ENCODE measurements at regions not wholly inside any gene's neighbourhood (a gene's known extent, or its start where the extent isn't known, plus 50 kb on each side); places are given as distances from the start of the nearest gene placed in this dataset.
"Not testable (repeated sequence)": the region's sequence is repeated elsewhere in the genome, so short reads cannot be mapped to it uniquely, and the experiment has no call there.

- DNase-seq (ENCODE audit: insufficient read length, low spot score) (no peak), FAIRE-seq (no peak)
Measured at GRCh38 chr5:85647349-85648127, 970.2 kb upstream of the COX7C start.

GRCh38 chr5:85648495-85648894, 969.2 kb upstream of the COX7C start:
- FAIRE-seq = no peak
- no peak for DNase-seq (ENCODE audit: insufficient read length, low spot score)

GRCh38 chr5:85651731-85652130, 966.0 kb upstream of the COX7C start:
- no peak for FAIRE-seq
- no peak for DNase-seq (ENCODE audit: insufficient read length, low spot score)

GRCh38 chr5:85654144-85654543, 963.6 kb upstream of the COX7C start:
- DNase-seq (ENCODE audit: insufficient read length, low spot score); FAIRE-seq: not testable (repeated sequence)

DNA sequence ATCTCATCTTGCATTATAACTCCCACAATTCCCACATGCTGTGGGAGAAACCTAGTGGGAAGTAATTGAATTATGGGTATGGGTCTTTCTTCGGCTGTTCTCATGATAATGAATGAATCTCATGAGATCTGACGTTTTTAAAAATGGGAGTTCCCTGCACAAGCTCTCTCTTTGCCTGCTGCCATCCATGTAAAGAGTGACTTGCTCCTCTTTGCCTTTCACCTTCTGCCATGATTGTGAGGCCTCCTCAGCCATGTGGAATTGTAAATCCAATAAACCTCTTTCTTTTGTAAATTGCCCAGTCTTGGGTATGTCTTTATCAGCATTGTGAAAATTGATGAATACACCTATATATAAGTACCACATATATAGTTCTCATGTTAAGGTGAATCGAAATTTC, 961.7 kb upstream of the COX7C start:
- DNase-seq (ENCODE audit: insufficient read length, low spot score) (no peak), FAIRE-seq (no peak)

GRCh38 chr5:85657328-85657727, 960.4 kb upstream of the COX7C start:
- not testable (repeated sequence) for FAIRE-seq; DNase-seq (ENCODE audit: insufficient read length, low spot score)

GRCh38 chr5:85662969-85663707, 954.6 kb upstream of the COX7C start:
- not testable (repeated sequence) for DNase-seq (ENCODE audit: insufficient read length, low spot score); FAIRE-seq

DNA sequence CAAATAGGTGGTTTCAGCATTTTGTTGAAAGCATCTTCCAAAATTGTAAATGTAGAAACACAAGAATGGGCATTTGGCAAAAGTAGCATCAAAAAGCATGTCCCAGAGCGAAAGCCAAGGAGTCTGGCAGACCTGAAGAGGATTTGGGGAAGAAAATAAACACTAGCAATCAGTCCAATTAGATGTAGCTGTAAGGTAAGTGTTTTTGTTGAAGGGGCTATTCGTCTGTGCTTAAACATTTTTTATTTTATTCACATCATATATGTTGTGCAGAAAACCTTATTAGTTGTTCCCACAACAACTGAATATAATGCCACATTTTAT, 954.1 kb upstream of the COX7C start:
- FAIRE-seq = no peak

DNA sequence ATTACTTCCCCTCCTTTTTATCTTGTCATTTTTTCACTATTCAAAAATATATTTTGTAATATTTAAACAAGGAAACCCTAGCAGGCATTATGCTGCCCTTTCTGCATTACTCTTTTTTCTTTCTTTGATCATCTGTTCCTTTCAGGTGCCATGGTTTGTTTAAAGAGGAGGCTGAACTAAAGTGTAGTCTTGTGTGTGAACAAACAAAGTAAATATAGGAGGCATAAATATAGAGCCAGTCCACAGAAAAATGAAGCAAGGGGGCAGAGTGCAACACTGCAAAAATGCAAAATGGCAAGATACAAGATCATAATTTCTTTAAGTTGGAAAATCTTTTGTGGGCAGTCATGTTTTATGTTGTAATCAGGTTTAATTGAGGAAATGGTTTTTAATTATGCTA, 947.3 kb upstream of the COX7C start:
- DNase-seq (ENCODE audit: insufficient read length, low spot score) = no peak
- FAIRE-seq = no peak

More for the DNA sequence above, 954.1 kb upstream of the COX7C start:
- no peak for DNase-seq (ENCODE audit: insufficient read length, low spot score)

GRCh38 chr5:85671223-85671970, 946.3 kb upstream of the COX7C start:
- FAIRE-seq = no peak
- no peak for DNase-seq (ENCODE audit: insufficient read length, low spot score)

DNA sequence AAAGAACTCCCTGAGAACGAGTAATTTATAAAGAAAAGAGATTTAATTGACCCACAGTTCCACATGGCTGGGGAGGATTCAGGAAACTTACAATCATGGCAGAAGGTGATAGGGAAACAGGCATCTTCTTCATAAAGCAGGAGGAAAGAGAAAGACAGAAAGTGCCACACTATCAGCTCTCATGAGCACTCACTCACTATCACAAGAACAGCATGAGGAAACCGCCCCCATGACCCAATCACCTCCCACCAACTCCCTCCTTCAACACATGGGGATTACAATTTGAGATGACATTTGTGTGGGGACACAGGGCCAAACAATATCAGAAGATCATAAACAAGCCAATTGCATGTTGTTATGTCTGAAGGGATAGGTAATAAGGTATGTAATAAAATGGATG, 935.9 kb upstream of the COX7C start:
- FAIRE-seq (no peak), DNase-seq (ENCODE audit: insufficient read length, low spot score) (no peak)

- no peak for DNase-seq (ENCODE audit: insufficient read length, low spot score)
- FAIRE-seq = no peak
Measured at GRCh38 chr5:85684351-85684750, 933.4 kb upstream of the COX7C start.

DNA sequence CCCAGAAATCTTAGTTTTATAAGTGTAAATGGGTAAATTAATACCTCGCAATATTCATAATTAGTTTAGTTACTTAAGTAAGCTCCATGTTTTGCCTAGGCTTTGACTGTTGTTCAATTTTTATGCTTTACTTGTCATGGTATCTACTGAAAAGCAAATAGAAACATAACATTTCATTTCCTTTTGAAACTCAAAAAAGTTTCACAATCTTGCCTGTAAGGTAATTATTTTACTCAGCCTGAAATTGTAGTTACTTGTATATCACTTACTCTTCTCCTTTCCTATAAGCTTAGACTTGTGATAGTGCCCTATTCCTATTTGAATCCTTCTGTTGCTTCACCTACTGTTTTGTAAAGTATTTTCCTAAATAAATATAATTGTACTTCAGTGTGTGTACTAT, 914.4 kb upstream of the COX7C start:
- no peak for FAIRE-seq
- no peak for DNase-seq (ENCODE audit: insufficient read length, low spot score)

GRCh38 chr5:85709728-85710127, 908.0 kb upstream of the COX7C start:
- DNase-seq (ENCODE audit: insufficient read length, low spot score) (no peak), FAIRE-seq (no peak)

GRCh38 chr5:85716344-85717202, 901.2 kb upstream of the COX7C start:
- DNase-seq (ENCODE audit: insufficient read length, low spot score) = no peak
- FAIRE-seq = no peak

DNA sequence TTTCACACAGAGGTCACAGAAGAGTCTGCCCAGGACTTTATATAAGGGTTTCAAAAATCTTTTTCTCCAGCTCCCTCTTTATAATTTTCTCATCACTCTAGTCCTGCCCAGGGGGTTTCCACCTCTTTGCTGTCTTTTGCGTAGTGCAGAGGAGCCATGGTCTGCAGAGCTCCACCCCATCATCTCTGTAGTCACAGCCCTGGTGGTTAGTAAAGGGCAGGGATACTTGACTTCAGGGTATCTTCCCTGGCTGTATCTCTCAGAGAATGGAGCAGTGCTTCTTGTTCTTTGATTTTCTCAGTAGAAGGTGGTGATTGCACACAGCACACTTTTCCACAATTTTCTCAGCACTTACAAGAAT, 900.6 kb upstream of the COX7C start:
- DNase-seq (ENCODE audit: insufficient read length, low spot score) (no peak), FAIRE-seq (no peak)

DNA sequence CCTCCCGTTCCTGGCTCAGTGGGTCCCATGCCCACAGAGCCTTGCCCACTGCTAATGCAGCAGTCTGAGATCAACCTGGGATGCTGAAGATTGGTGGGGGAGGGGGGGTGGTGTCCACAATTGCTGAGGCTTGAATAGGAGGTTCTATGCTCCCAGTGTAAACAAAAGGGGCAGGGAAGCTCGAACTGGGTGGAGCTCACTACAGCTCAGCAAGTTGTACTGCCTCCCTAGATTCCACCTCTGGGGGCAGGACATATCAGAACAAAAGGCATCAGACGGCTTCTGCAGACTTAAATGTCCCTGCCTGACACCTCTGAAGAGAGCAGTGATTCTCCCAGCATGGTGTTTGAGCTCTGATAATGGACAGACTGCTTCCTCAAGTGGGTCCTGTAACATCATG, 885.6 kb upstream of the COX7C start:
- DNase-seq (ENCODE audit: insufficient read length, low spot score) (no peak), FAIRE-seq (no peak)

- no peak for FAIRE-seq
- no peak for DNase-seq (ENCODE audit: insufficient read length, low spot score)
Measured at GRCh38 chr5:85741972-85742371, 875.8 kb upstream of the COX7C start.

- DNase-seq (ENCODE audit: insufficient read length, low spot score) (no peak), FAIRE-seq (no peak)
Measured at GRCh38 chr5:85760519-85760918, 857.2 kb upstream of the COX7C start.

GRCh38 chr5:85769347-85769746, 848.4 kb upstream of the COX7C start:
- no peak for DNase-seq (ENCODE audit: insufficient read length, low spot score)
- no peak for FAIRE-seq

GRCh38 chr5:85784746-85785145, 833.0 kb upstream of the COX7C start:
- no peak for FAIRE-seq
- no peak for DNase-seq (ENCODE audit: insufficient read length, low spot score)
